Mucosa of rectum (tissue), 2 donors: ENCODE measurements at regions not wholly inside any gene's neighbourhood (a gene's known extent, or its start where the extent isn't known, plus 50 kb on each side); places are given as distances from the start of the nearest gene placed in this dataset.

Source experiments
- H3K27ac ChIP-seq, 2 donors: one replicate each; pipeline ENCODE4 v1.7.0; 2013; ENCODE audit warnings: inconsistent platforms in 2 of 2, low read depth in 2 of 2, low read length in 2 of 2
- H3K27me3 ChIP-seq, 2 donors: one replicate each; pipeline ENCODE4 v1.7.0; 2013; ENCODE audit warnings: low read length in 2 of 2; ENCODE audit not compliant: control insufficient read depth in 2 of 2, insufficient read depth in 2 of 2
- H3K36me3 ChIP-seq, 2 donors: one replicate each; pipeline ENCODE4 v1.7.0; 2013; ENCODE audit warnings: low read length in 2 of 2; ENCODE audit not compliant: control insufficient read depth in 2 of 2, insufficient read depth in 2 of 2
- H3K4me1 ChIP-seq, 2 donors: one replicate each; pipeline ENCODE4 v1.7.0; 2013; ENCODE audit warnings: low read length in 2 of 2, mild to moderate bottlenecking in 1 of 2; ENCODE audit not compliant: control insufficient read depth in 2 of 2, insufficient read depth in 2 of 2
- H3K4me3 ChIP-seq, 2 donors: one replicate each; pipeline ENCODE4 v1.7.0; 2013; ENCODE audit warnings: low read length in 2 of 2
- H3K9ac ChIP-seq, 2 donors: one replicate each; pipeline ENCODE4 v1.7.0; 2013; ENCODE audit warnings: low read length in 2 of 2, low read depth in 1 of 2, mild to moderate bottlenecking in 1 of 2
- H3K9me3 ChIP-seq, 2 donors: one replicate each; pipeline ENCODE4 v1.7.0; 2013; ENCODE audit warnings: low read length in 2 of 2; ENCODE audit not compliant: control insufficient read depth in 2 of 2
- donor health status: healthy.
- donor health status: Normal muscosa, but diverticular disease.

GRCh38 chr7:67855322-67855721 is 858.7 kb downstream of the TYW1 start:
- Histone ChIP-seq H3K9me3 (no peaks in the 10 kb centered on the region), H3K27me3 (no peaks in the 10 kb centered on the region), H3K27ac (no peak overlapping the region), H3K36me3 (no peaks in the 10 kb centered on the region), H3K9ac (no peak overlapping the region), H3K4me1 (no peaks in the 10 kb centered on the region), H3K4me3 (no peak overlapping the region)

- Histone ChIP-seq H3K9ac (no peak overlapping the region), H3K4me3 (no peak overlapping the region), H3K4me1 (no peaks in the 10 kb centered on the region), H3K27ac (no peak overlapping the region), H3K27me3 (no peaks in the 10 kb centered on the region), H3K36me3 (no peaks in the 10 kb centered on the region), H3K9me3 (no peaks in the 10 kb centered on the region)
Measured at GRCh38 chr7:67856046-67856445, 859.4 kb downstream of the TYW1 start.

- Histone ChIP-seq H3K27ac (no peak overlapping the region), H3K9ac (no peak overlapping the region), H3K36me3 (no peaks in the 10 kb centered on the region), H3K9me3 (peaks cover 0 to 3% of the 10 kb centered on the region in 2 donors), H3K27me3 (no peaks in the 10 kb centered on the region), H3K4me3 (no peak overlapping the region), H3K4me1 (no peaks in the 10 kb centered on the region)
Measured at GRCh38 chr7:67857698-67858097, 861.1 kb downstream of the TYW1 start.

- H3K36me3 ChIP-seq: no peaks in the 10 kb centered on the region
- H3K27ac ChIP-seq: no peak overlapping the region
- H3K4me3 ChIP-seq: no peak overlapping the region
- H3K9ac ChIP-seq: no peak overlapping the region
- peaks cover 0 to 3% of the 10 kb centered on the region in 2 donors for H3K9me3 ChIP-seq
- H3K4me1 ChIP-seq: no peaks in the 10 kb centered on the region
- H3K27me3 ChIP-seq: no peaks in the 10 kb centered on the region
Measured at GRCh38 chr7:67858931-67859330, 862.3 kb downstream of the TYW1 start.

GRCh38 chr7:67863911-67864310 is 867.3 kb downstream of the TYW1 start:
- Histone ChIP-seq H3K27ac (no peak overlapping the region), H3K27me3 (no peaks in the 10 kb centered on the region), H3K36me3 (no peaks in the 10 kb centered on the region), H3K9me3 (peaks cover 3 to 5% of the 10 kb centered on the region in 2 donors), H3K4me1 (no peaks in the 10 kb centered on the region), H3K9ac (no peak overlapping the region), H3K4me3 (no peak overlapping the region)

- Histone ChIP-seq H3K36me3 (no peaks in the 10 kb centered on the region), H3K9me3 (peaks cover 3 to 5% of the 10 kb centered on the region in 2 donors), H3K4me1 (no peaks in the 10 kb centered on the region), H3K27ac (no peak overlapping the region), H3K27me3 (no peaks in the 10 kb centered on the region), H3K9ac (no peak overlapping the region), H3K4me3 (no peak overlapping the region)
Measured at GRCh38 chr7:67866054-67866453, 869.4 kb downstream of the TYW1 start.

GRCh38 chr7:67866812-67867211 is 870.2 kb downstream of the TYW1 start:
- H3K27me3 ChIP-seq: no peaks in the 10 kb centered on the region
- peaks cover 2 to 3% of the 10 kb centered on the region in 2 donors for H3K9me3 ChIP-seq
- no peaks in the 10 kb centered on the region for H3K4me1 ChIP-seq
- no peak overlapping the region for H3K27ac ChIP-seq
- H3K36me3 ChIP-seq: no peaks in the 10 kb centered on the region
- no peak overlapping the region for H3K4me3 ChIP-seq
- H3K9ac ChIP-seq: no peak overlapping the region

GRCh38 chr7:67870396-67870795 is 873.8 kb downstream of the TYW1 start:
- no peak overlapping the region for H3K4me3 ChIP-seq
- H3K9me3 ChIP-seq: peaks cover 0 to 2% of the 10 kb centered on the region in 2 donors
- no peaks in the 10 kb centered on the region for H3K27me3 ChIP-seq
- no peak overlapping the region for H3K27ac ChIP-seq
- no peaks in the 10 kb centered on the region for H3K4me1 ChIP-seq
- H3K9ac ChIP-seq: no peak overlapping the region
- H3K36me3 ChIP-seq: no peaks in the 10 kb centered on the region

- H3K4me1 ChIP-seq: no peaks in the 10 kb centered on the region
- no peaks in the 10 kb centered on the region for H3K9me3 ChIP-seq
- H3K36me3 ChIP-seq: no peaks in the 10 kb centered on the region
- no peaks in the 10 kb centered on the region for H3K27me3 ChIP-seq
- no peak overlapping the region for H3K4me3 ChIP-seq
- H3K9ac ChIP-seq: no peak overlapping the region
- H3K27ac ChIP-seq: no peak overlapping the region
Measured at GRCh38 chr7:67875558-67875957, 878.9 kb downstream of the TYW1 start.

GRCh38 chr7:67878808-67879207 is 882.2 kb downstream of the TYW1 start:
- Histone ChIP-seq H3K27ac (no peak overlapping the region), H3K4me3 (no peak overlapping the region), H3K9ac (no peak overlapping the region), H3K9me3 (peaks cover 0 to 3% of the 10 kb centered on the region in 2 donors), H3K36me3 (no peaks in the 10 kb centered on the region), H3K4me1 (no peaks in the 10 kb centered on the region), H3K27me3 (no peaks in the 10 kb centered on the region)

GRCh38 chr7:67882843-67883242 is 886.2 kb downstream of the TYW1 start:
- no peaks in the 10 kb centered on the region for H3K4me1 ChIP-seq
- H3K27ac ChIP-seq: no peak overlapping the region
- H3K9ac ChIP-seq: no peak overlapping the region
- H3K9me3 ChIP-seq: peaks cover 0 to 3% of the 10 kb centered on the region in 2 donors
- no peak overlapping the region for H3K4me3 ChIP-seq
- H3K27me3 ChIP-seq: no peaks in the 10 kb centered on the region
- no peaks in the 10 kb centered on the region for H3K36me3 ChIP-seq
